Body of pancreas (tissue), 4 donors: ENCODE measurements at regions not wholly inside any gene's neighbourhood (a gene's known extent, or its start where the extent isn't known, plus 50 kb on each side); places are given as distances from the start of the nearest gene placed in this dataset.
"Not testable (repeated sequence)": the region's sequence is repeated elsewhere in the genome, so short reads cannot be mapped to it uniquely, and the experiment has no call there.

Experiments
- ATAC-seq: fragments of 150-250 bp; one replicate; pipeline ENCODE4 v1.9.1; 2016
- DNase-seq, 4 donors: peaks; one replicate each; pipeline ENCODE4 v3.0.0-alpha.2; 2019
- H3K27ac ChIP-seq, 4 donors: fragments of 200-600 bp; sonication (generic); 1 replicate in 3 of 4; 2 replicates in 1 of 4; pipeline versions ENCODE4 v1.5.1 to v1.6.1; 2016 to 2019; ENCODE audit warnings: mild to moderate bottlenecking in 1 of 4, mixed read lengths in 1 of 4, moderate library complexity in 1 of 4
- H3K27me3 ChIP-seq, 2 donors: fragments of 200-600 bp; sonication (generic); one replicate each; pipeline ENCODE4 v1.6.0; 2016; ENCODE audit warnings: mild to moderate bottlenecking in 1 of 2
- H3K36me3 ChIP-seq, 2 donors: fragments of 200-600 bp; sonication (generic); replicated peaks in 1 of 2; 2 replicates each; pipeline ENCODE4 v1.5.1; 2016; ENCODE audit warnings: low read depth in 2 of 2; ENCODE audit not compliant: insufficient read depth in 1 of 2
- H3K4me1 ChIP-seq: fragments of 200-600 bp; sonication (generic); one replicate; pipeline ENCODE4 v1.6.0; 2016
- H3K4me3 ChIP-seq, 2 donors: fragments of 200-600 bp; sonication (generic); 1 replicate in 1 of 2; 2 replicates in 1 of 2; pipeline ENCODE4 v1.5.1; 2016 to 2019
- H3K9me3 ChIP-seq, 3 donors: fragments of 200-600 bp; sonication (generic); 1 replicate in 2 of 3; 2 replicates in 1 of 3; pipeline ENCODE4 v1.5.1; 2016
- POLR2A ChIP-seq, 3 donors: fragments of 450-650 bp; IDR thresholded peaks; one replicate each; pipeline ENCODE4 v1.6.1; 2016; ENCODE audit warnings: antibody characterized with exemption in 3 of 3, mild to moderate bottlenecking in 2 of 3
- WGBS, 2 donors: methylation state at CpG; one replicate each; pipeline ENCODE4 v1.1.5; 2017; 5-methylcytosine and 5-hydroxymethylcytosine counted together
- intact Hi-C: fragments of 100-400 bp; cut with DNase I; formaldehyde crosslinking; loops from one replicate; pipeline ENCODE4 v1.15.1; 2023
- TF ChIP-seq, protein P1 (sequence below), 7 experiments: fragments of 450-650 bp in 4 of 7; fragments of 200-600 bp in 3 of 7; sonication (generic) in 3 of 7; IDR thresholded peaks; one replicate each; pipeline ENCODE4 v1.5.1; 2016 to 2019; ENCODE audit warnings: antibody characterized with exemption in 7 of 7

DNA sequence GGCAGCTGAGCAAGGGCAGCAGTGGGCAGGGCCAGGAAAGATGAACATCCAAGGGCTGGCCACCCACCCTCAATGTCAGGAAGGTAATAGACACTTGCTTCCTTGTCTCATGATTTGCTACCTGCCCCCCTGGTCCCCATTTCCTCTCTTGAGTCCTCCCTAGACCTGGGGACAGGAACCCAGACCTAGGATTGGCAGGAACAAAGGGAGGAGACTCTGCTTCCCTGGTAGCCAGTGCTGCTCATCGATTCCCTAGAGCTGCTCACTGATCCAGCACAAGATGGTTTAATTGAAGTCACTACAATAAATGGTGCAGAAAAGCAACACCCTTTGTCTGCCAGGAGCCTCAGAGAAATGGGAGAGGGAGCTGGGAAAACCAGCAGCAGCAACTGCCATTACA, 67.8 kb upstream of the CHST1 start:
- Histone ChIP-seq H3K27ac (no peak overlapping the region), H3K4me1 (no peaks in the 10 kb centered on the region), H3K4me3 (no peak overlapping the region), H3K27me3 (no peaks in the 10 kb centered on the region), H3K36me3 (no peaks in the 10 kb centered on the region), H3K9me3 (no peaks in the 10 kb centered on the region)
- no peak for TF ChIP-seq POLR2A (IDR thresholded peaks at IDR 0.05)
- TF ChIP-seq, protein P1, sequence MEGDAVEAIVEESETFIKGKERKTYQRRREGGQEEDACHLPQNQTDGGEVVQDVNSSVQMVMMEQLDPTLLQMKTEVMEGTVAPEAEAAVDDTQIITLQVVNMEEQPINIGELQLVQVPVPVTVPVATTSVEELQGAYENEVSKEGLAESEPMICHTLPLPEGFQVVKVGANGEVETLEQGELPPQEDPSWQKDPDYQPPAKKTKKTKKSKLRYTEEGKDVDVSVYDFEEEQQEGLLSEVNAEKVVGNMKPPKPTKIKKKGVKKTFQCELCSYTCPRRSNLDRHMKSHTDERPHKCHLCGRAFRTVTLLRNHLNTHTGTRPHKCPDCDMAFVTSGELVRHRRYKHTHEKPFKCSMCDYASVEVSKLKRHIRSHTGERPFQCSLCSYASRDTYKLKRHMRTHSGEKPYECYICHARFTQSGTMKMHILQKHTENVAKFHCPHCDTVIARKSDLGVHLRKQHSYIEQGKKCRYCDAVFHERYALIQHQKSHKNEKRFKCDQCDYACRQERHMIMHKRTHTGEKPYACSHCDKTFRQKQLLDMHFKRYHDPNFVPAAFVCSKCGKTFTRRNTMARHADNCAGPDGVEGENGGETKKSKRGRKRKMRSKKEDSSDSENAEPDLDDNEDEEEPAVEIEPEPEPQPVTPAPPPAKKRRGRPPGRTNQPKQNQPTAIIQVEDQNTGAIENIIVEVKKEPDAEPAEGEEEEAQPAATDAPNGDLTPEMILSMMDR (IDR thresholded peaks at IDR 0.05), result no peak
- WGBS, 2 donors, result 50 to 73% methylated on average over 1 of the region's 1 CpG
- intact Hi-C loops, result no loop called here
- DNase-seq, result no peak
- ATAC-seq, result no peak

DNA sequence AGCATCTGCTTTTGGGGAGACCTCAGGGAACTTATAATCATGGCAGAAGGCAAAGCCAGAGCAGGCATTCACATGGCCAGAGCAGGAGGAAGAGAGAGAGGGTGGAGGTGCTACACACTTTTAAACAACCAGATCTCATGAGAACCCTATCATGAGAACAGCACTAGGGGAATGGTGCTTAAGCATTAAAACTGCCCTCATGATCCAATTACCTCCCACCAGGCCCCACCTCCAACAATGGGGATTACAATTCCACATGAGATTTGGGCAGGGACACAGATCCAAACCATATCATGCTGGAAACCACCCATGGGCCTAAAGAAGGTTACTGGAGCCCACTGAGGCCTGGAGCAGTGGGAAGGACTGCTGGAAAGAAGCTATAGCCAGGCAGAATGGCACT, 66.9 kb upstream of the CHST1 start:
- TF ChIP-seq, protein P1 (IDR thresholded peaks at IDR 0.05), result no peak
- TF ChIP-seq POLR2A (IDR thresholded peaks at IDR 0.05), result no peak
- intact Hi-C loops, result no loop called here
- Histone ChIP-seq H3K36me3 (no peaks in the 10 kb centered on the region), H3K4me3 (no peak overlapping the region), H3K27me3 (no peaks in the 10 kb centered on the region), H3K27ac (no peak overlapping the region), H3K9me3 (no peaks in the 10 kb centered on the region), H3K4me1 (no peaks in the 10 kb centered on the region)
- ATAC-seq (no peak), DNase-seq (no peak)

DNA sequence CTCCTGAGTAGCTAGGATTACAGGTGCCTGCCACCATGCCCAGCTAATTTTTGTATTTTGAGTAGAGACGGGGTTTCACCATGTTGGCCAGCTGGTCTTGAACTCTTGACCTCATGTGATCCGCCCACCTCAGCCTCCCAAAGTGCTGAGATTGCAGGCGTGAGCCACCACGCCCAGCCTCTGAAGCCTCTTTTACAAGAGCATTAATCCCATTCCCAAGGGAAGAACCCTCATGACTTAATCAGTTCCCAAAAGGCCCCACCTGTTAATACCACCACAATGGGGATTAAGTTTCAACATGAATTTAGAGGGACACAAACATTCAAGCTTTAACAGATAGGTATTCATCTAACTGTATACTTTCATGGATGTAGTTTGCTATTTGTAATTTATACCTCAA, 65.7 kb upstream of the CHST1 start:
- H3K4me1 ChIP-seq, H3K9me3 ChIP-seq, intact Hi-C loops, H3K36me3 ChIP-seq, ATAC-seq, H3K4me3 ChIP-seq, DNase-seq, H3K27me3 ChIP-seq, H3K27ac ChIP-seq: not testable (repeated sequence)
- 80 to 89% methylated on average over 3 to 4 of the region's 4 CpGs for WGBS, 2 donors

DNA sequence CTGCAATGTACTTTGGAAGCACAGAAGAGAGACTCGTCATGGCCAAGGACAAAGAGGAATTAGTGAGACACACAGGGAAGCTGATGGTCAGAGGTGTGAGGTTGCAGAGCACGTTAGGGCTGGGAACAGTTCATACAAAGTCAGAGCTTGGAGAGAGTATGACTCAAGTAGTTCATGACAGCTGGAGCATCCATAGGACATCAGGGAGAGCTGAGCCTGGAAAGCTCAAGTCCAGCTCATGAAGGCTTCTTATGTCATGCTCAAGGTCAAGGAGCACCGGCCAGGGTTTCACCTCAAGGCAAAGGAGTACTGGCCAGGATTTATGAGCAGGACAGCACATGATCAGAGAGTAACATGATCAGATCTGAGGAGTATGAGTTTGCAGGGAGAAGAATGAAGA, 64.6 kb upstream of the CHST1 start:
- H3K4me3 ChIP-seq, result no peak overlapping the region
- ATAC-seq (no peak), DNase-seq (no peak)
- H3K27ac ChIP-seq, result no peak overlapping the region
- H3K4me1 ChIP-seq, result no peaks in the 10 kb centered on the region
- no peaks in the 10 kb centered on the region for H3K27me3 ChIP-seq
- H3K9me3 ChIP-seq, result no peaks in the 10 kb centered on the region
- intact Hi-C loops, result no loop called here
- no peaks in the 10 kb centered on the region for H3K36me3 ChIP-seq
- TF ChIP-seq POLR2A (IDR thresholded peaks at IDR 0.05), result no peak
- TF ChIP-seq, protein P1 (IDR thresholded peaks at IDR 0.05), result no peak
- 50 to 63% methylated on average over 3 of the region's 3 CpGs for WGBS, 2 donors

DNA sequence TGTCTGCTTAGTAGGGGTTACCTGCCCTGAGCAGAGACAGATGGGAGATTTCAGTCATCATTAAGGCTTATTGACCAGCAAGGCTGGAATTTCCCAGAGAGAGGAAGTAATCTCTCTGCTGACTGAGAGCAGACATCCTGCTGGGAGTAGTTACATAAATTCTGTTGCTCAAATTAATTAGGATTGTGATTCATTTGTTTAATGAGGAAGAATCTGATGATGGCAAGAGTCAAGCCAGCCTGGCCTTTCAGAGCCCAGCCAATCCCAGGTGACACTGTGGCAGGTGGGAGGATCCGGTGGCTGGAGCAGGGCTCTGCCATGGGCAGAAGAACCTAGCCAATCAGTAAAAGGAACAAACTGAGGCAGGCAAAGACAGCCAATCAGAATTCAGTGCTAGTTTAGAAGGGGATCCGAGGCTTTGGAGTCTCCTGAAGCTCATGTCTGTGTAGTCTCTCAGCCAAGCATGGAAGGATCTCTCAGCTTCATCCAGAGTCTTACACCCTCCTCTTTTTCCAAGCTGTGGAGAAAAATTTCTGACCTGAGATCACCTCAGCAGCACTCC, 61.2 kb upstream of the CHST1 start:
- TF ChIP-seq, protein P1 (IDR thresholded peaks at IDR 0.05), result no peak
- no peak for TF ChIP-seq POLR2A (IDR thresholded peaks at IDR 0.05)
- DNase-seq (no peak), ATAC-seq (no peak)
- Histone ChIP-seq H3K27ac (no peak overlapping the region), H3K27me3 (no peaks in the 10 kb centered on the region), H3K4me1 (no peaks in the 10 kb centered on the region), H3K9me3 (no peaks in the 10 kb centered on the region), H3K4me3 (no peak overlapping the region), H3K36me3 (no peaks in the 10 kb centered on the region)
- intact Hi-C loops, result no loop called here
- 62 to 70% methylated on average over 2 of the region's 2 CpGs for WGBS, 2 donors
